ACC112 (cell line): ENCODE measurements at regions not wholly inside any gene's neighbourhood (a gene's known extent, or its start where the extent isn't known, plus 50 kb on each side); places are given as distances from the start of the nearest gene placed in this dataset.

Experiments used
- H2AFZ ChIP-seq: fragments of 200-600 bp; sonication (generic); one replicate; pipeline ENCODE4 v1.6.0; 2017; ENCODE audit warnings: antibody characterized with exemption, low read length; ENCODE audit not compliant: unreplicated experiment
- H3K27ac ChIP-seq: fragments of 200-600 bp; sonication (generic); 2 replicates; pipeline ENCODE4 v1.5.1; 2014; ENCODE audit warnings: low read depth, mild to moderate bottlenecking, antibody characterized with exemption, low read length, moderate library complexity
- H3K27me3 ChIP-seq: fragments of 200-600 bp; sonication (generic); 2 replicates; pipeline ENCODE4 v1.6.1; 2014; ENCODE audit warnings: mild to moderate bottlenecking, antibody characterized with exemption, low read length, moderate library complexity, mixed read lengths; ENCODE audit not compliant: insufficient read depth
- H3K36me3 ChIP-seq: fragments of 200-600 bp; sonication (generic); 2 replicates; pipeline ENCODE4 v1.6.1; 2016; ENCODE audit warnings: mild to moderate bottlenecking, antibody characterized with exemption, low read length, moderate library complexity, mixed read lengths; ENCODE audit not compliant: insufficient read depth
- H3K4me1 ChIP-seq: fragments of 200-600 bp; sonication (generic); one replicate; pipeline ENCODE4 v1.6.1; 2016; ENCODE audit warnings: low read length, mixed read lengths; ENCODE audit not compliant: insufficient read depth, unreplicated experiment, control insufficient read depth
- H3K4me3 ChIP-seq: fragments of 200-600 bp; sonication (generic); 2 replicates; pipeline ENCODE4 v1.5.1; 2014; ENCODE audit warnings: mild to moderate bottlenecking, low read depth, low read length
- H3K79me2 ChIP-seq: fragments of 200-600 bp; sonication (generic); one replicate; pipeline ENCODE4 v1.6.0; 2016; ENCODE audit warnings: low read length; ENCODE audit not compliant: control insufficient read depth, unreplicated experiment, insufficient read depth

DNA sequence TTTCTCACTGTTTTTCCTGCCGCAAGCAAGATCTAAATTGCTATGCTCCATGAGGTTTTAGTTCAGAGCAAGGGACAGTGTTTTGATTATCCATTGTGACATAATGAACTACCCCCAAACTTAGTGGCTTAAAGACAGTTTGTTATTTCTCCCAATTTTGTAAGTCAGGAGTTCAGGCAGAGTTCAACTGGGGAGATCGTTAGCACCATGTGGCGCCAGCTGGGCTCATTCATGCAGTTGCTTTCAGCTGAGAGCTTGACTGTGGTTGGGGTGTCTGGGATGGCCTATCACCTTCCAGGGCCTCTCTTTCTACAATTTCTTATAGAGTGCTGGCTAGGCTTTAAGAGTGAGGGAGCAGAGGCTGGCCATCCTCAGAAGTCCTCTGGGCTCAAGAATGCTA lies 382.9 kb upstream of the CELF4 start:
- Histone ChIP-seq H3K27me3 (no peaks in the 10 kb centered on the region), H3K79me2 (no peaks in the 10 kb centered on the region), H3K4me1 (no peaks in the 10 kb centered on the region), H2AFZ (no peak overlapping the region), H3K27ac (no peak overlapping the region), H3K36me3 (no peaks in the 10 kb centered on the region), H3K4me3 (no peak overlapping the region)

GRCh38 chr18:37946324-37946723 lies 380.7 kb upstream of the CELF4 start:
- Histone ChIP-seq H3K27me3 (no peaks in the 10 kb centered on the region), H3K36me3 (no peaks in the 10 kb centered on the region), H3K4me3 (no peak overlapping the region), H3K27ac (no peak overlapping the region), H3K79me2 (no peaks in the 10 kb centered on the region), H3K4me1 (no peaks in the 10 kb centered on the region), H2AFZ (no peak overlapping the region)

DNA sequence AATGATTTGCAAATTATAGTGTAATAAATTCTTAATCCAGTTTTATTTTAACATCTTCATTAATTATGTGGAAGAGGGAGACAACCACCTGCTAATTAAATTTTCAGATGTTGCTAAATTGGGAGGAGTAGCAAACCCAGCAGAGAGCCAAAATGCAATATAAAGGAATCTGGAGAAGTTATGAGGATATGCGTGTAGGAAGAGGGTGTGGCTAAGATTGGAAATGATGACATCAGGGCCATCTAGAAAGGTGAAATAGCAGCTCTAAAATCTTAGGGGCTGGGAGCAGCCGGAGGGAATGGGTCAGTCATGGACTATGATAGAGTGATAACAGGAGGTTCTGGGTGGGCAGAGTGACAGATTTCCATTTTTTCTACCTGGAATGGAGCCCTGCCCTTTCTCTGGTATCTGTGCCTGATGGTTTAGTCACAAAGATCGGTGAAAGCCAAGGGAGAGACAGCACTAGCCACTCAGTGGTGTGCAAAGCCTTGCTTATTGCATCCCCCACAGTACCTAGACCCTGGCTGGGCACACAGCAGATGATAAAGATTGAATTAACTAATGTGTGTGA lies 379.2 kb upstream of the CELF4 start:
- Histone ChIP-seq H3K27ac (no peak overlapping the region), H3K4me1 (no peaks in the 10 kb centered on the region), H2AFZ (no peak overlapping the region), H3K36me3 (no peaks in the 10 kb centered on the region), H3K27me3 (no peaks in the 10 kb centered on the region), H3K79me2 (no peaks in the 10 kb centered on the region), H3K4me3 (no peak overlapping the region)

GRCh38 chr18:37937287-37937686 lies 371.7 kb upstream of the CELF4 start:
- H3K27me3 ChIP-seq = no peaks in the 10 kb centered on the region
- H3K36me3 ChIP-seq = no peaks in the 10 kb centered on the region
- no peak overlapping the region for H2AFZ ChIP-seq
- no peak overlapping the region for H3K27ac ChIP-seq
- no peaks in the 10 kb centered on the region for H3K79me2 ChIP-seq
- no peaks in the 10 kb centered on the region for H3K4me1 ChIP-seq
- no peak overlapping the region for H3K4me3 ChIP-seq

DNA sequence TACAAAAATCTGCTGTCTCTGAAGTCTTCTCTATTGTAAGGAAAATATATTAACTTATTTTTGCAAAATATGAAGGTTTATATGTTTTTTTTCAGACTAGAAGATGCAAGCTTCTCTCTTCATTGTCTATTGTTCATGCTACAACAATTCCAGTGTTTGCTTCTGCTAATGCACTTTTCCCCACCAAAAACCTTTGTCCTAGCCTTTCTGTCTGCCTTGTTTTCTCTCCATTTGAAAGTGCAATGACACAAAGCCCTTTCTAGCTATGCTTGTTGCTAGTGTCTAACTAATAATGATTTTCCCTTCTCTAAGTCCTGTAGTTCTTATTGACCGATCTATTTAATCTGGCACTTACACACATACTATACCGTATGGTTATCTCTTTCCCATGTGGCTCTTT lies 369.5 kb upstream of the CELF4 start:
- H3K27ac ChIP-seq = no peak overlapping the region
- no peaks in the 10 kb centered on the region for H3K27me3 ChIP-seq
- H3K4me3 ChIP-seq = no peak overlapping the region
- no peaks in the 10 kb centered on the region for H3K36me3 ChIP-seq
- no peaks in the 10 kb centered on the region for H3K79me2 ChIP-seq
- H3K4me1 ChIP-seq = no peaks in the 10 kb centered on the region
- no peak overlapping the region for H2AFZ ChIP-seq

DNA sequence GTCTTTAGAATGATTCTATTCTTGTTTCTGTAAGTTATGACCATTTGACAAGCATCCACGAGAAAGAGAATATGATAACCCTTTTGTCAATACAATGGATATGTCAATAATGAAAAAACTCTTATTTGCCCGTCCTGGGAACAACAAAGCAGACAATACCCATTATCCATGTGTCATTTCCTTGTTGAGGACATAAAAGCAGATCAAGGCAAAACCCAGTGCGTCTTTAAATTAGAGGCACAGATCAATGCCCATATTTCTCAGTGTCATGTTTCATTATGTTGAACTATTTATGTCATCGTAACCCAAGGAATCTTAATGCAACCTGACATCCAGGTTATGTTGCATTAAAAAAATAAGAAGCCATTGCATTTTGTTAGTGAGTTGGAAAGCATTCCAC lies 365.0 kb upstream of the CELF4 start:
- no peaks in the 10 kb centered on the region for H3K36me3 ChIP-seq
- H3K4me3 ChIP-seq = no peak overlapping the region
- no peaks in the 10 kb centered on the region for H3K79me2 ChIP-seq
- no peak overlapping the region for H2AFZ ChIP-seq
- no peaks in the 10 kb centered on the region for H3K4me1 ChIP-seq
- no peaks in the 10 kb centered on the region for H3K27me3 ChIP-seq
- no peak overlapping the region for H3K27ac ChIP-seq

DNA sequence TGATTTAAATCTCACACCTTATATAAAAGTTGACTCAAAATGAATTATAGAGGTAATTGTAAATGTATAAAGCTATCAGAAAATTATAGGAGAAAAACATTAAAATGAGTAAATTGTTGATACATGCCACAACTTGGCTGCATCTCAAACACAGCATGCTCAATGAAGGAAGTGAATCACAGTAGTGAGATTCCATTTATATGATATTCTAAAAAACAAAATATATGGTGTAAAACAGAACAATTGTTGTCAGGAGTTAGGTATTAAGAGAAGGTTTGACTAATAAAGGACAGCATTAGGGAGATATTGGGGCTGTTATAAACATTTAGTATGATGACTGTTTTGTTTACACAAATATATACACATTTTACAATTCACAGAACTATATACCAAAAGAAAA lies 356.6 kb upstream of the CELF4 start:
- H3K36me3 ChIP-seq = no peaks in the 10 kb centered on the region
- H2AFZ ChIP-seq = no peak overlapping the region
- no peaks in the 10 kb centered on the region for H3K4me1 ChIP-seq
- no peak overlapping the region for H3K4me3 ChIP-seq
- H3K27ac ChIP-seq = no peak overlapping the region
- H3K79me2 ChIP-seq = no peaks in the 10 kb centered on the region
- H3K27me3 ChIP-seq = no peaks in the 10 kb centered on the region

- Histone ChIP-seq H3K4me3 (no peak overlapping the region), H3K4me1 (no peaks in the 10 kb centered on the region), H3K27ac (no peak overlapping the region), H3K79me2 (no peaks in the 10 kb centered on the region), H2AFZ (no peak overlapping the region), H3K27me3 (no peaks in the 10 kb centered on the region), H3K36me3 (no peaks in the 10 kb centered on the region)
Measured at GRCh38 chr18:37920865-37921264, 355.3 kb upstream of the CELF4 start.

DNA sequence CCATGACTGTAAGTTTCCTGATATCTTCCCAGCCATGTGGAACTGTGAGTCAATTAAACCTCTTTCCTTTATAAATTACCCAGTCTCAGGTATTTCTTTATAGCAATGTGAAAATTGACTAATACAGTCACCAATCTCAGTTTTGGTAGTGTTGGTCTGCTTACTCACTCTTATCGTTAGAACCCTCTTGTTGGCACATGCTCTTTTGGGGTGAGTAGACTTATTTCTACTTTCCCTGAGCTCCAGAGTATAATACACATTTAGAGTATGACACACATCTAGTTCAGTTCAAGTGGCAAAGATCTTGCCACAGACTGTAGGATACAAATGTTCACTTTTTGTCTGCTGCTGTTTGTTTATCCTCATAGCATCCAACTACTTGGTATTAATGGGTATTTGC lies 347.5 kb upstream of the CELF4 start:
- no peak overlapping the region for H3K4me3 ChIP-seq
- H3K36me3 ChIP-seq = no peaks in the 10 kb centered on the region
- no peaks in the 10 kb centered on the region for H3K27me3 ChIP-seq
- H3K4me1 ChIP-seq = no peaks in the 10 kb centered on the region
- H2AFZ ChIP-seq = no peak overlapping the region
- H3K79me2 ChIP-seq = no peaks in the 10 kb centered on the region
- H3K27ac ChIP-seq = no peak overlapping the region

DNA sequence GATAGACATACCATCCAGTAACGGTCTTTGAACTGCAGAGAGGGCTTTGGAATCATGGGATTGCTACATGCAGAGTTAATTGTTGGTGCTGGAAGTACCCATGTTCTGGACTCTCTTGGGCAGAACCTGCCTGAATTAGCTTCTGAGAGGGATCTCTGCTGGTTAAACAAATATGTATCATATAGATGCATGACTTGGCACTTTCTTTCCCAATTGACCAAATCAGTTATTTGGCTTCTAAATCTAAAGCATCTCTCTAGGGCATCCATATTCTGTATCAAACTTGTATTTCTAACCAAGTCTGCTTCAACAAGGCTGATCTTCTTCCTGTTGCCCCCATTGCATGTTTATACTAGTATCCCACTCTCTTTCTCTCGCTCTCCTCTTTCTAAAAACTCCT lies 336.7 kb upstream of the CELF4 start:
- Histone ChIP-seq H3K27ac (no peak overlapping the region), H3K27me3 (no peaks in the 10 kb centered on the region), H3K4me3 (no peak overlapping the region), H3K79me2 (no peaks in the 10 kb centered on the region), H2AFZ (no peak overlapping the region), H3K36me3 (no peaks in the 10 kb centered on the region), H3K4me1 (no peaks in the 10 kb centered on the region)

DNA sequence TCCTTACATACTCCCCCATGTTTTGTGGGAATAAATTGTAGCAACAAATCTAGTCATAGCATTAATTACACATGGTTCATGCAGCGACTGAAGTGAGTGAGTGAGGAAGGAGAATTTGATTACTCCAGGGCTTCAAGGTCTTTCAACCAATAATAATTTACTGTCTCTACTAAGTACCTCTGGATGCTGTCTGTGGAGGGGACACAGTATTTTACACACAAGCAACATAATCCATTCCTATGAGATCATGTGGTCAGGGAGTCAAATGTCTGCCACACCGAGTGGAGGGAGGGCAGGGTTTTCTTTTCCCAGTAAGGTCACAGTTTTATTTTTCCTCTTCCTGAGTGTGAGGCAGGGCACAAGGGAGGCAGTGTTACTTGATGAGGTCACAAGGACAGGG lies 334.7 kb upstream of the CELF4 start:
- no peak overlapping the region for H2AFZ ChIP-seq
- no peaks in the 10 kb centered on the region for H3K79me2 ChIP-seq
- no peaks in the 10 kb centered on the region for H3K4me1 ChIP-seq
- no peaks in the 10 kb centered on the region for H3K27me3 ChIP-seq
- H3K4me3 ChIP-seq = no peak overlapping the region
- H3K27ac ChIP-seq = no peak overlapping the region
- no peaks in the 10 kb centered on the region for H3K36me3 ChIP-seq
